ENCODE measurements at regions not wholly inside any gene's neighbourhood (a gene's known extent, or its start where the extent isn't known, plus 50 kb on each side); places are given as distances from the start of the nearest gene placed in this dataset.
"Not testable (repeated sequence)": the region's sequence is repeated elsewhere in the genome, so short reads cannot be mapped to it uniquely, and the experiment has no call there.

DNA sequence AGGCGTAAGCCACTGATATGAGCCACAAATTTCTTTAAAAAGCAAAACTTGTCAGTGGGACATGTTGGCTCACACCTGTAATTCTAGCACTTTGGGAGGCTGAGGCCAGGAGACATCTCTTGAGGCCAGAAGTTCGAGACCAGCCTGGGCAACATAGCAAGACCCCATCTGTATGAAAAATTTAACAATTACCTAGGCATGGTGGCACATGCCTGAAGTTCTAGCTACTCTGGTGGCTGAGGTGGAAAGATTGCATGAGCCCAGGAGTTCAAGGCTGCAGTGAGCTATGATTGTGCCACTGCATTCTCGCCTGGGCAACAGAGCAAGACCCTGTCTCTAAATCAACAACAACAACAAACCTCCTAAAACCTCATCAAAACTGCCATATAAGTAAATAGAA lies 147.6 kb upstream of the BARHL2 start:
- DNase-seq (ENCODE audit: low read depth): no peak

- DNase-seq (ENCODE audit: low read depth): peak; percentile 3
Observed at GRCh38 chr1:90862782-90863181, 145.7 kb upstream of the BARHL2 start.

- not testable (repeated sequence) for DNase-seq (ENCODE audit: low read depth)
Observed at GRCh38 chr1:90861421-90861820, 144.3 kb upstream of the BARHL2 start.

DNA sequence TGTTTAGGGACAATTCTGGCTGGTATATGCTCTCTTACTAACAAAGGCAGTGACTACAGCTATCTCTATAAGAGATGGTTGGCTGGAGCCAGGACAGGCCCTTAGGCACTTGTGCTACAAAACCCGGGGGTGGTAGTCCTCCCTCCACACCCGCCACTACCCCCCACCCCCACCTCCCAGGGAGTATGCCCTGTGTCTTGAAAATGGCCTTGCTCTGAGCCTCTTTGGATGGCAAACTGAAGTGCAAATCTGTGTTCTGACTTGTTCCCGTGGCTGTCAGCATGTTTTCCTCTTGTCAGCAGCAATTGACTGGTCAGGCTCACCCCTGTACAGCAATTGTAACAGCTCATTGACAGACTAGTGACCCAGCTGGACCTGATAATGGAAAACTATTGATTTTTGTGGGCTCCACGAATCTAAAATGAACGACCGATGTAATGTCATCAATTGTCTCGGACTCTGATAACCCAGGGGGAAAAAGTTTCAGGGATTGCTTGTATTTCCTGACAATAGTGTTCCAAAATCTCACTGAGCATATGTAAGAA lies 139.4 kb upstream of the BARHL2 start:
- DNase-seq (ENCODE audit: low read depth): no peak

DNA sequence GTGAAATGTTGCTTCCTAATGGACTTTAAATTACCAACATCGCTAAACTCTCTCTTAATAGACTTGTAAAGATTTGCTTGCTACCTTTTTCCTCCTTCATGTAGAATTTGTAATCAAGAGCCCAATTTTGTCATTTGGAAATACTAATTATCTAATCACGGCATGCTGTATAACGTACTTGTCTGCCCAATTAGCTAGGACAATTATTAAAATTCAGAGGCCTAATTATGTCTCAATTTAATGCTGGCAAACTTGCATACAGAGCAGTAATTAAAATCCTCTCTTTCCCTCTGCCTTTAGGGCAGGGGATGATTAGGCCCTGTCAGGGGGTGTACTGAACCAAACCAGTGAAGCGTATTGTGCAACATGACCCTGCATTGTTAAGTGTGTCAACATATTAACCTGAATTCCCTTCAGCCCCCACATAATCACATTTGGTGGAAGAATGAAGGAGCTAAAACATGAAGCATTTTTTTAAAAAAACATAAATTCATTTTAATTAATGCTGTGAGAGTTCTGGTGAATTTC lies 137.4 kb upstream of the BARHL2 start:
- no peak for DNase-seq (ENCODE audit: low read depth)

DNA sequence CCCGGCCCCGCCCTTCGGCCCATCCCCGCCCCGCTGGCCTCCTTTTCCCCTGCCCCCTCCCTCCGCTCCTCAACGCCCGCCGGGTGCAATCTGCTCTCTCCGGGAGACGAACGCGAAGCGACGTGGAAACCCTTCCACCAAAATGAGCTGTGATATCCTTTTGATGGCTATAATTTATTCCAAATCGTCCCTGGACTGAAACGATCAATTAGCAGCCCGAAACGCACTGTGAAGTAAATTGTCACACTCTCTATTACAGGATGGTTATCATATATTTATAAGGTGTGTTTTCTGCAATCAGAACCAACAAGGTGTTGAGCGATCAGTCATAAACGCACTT lies 134.6 kb upstream of the BARHL2 start:
- DNase-seq (ENCODE audit: low read depth): no peak

GRCh38 chr1:90850898-90851710 lies 134.0 kb upstream of the BARHL2 start:
- peak; percentile 71 for DNase-seq (ENCODE audit: low read depth)

DNA sequence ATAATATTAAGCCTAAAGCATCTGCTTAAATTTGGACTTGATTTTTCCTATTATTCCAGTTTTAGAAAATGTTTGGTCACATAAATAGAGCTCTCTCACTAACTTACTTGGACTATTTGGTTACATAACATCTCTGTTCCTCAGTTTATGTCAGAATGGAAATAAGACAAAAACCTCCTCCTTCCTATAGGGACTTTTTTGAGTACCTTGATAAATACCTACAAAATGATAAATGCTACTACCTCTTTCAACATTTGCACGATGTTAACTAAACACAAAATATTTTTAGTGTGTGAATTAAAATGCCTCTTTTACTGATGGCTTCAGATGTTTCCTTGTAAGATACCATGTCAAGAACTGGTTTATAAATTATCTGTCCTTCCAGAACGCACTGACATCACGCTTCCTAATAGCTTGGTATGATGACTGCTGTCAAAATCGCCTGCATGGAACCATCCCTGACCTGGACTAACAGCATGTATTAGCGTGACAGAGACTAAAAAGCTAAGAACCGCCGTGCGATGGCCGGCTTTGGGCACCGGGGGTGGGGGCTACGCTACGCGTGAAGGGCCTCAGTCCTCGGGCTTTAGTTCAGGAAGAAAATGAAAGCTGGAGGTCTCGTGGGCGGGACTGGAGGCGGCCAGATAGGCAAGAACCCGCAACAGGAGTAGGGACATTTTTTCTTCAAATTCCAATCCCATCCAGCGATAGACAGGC lies 133.2 kb upstream of the BARHL2 start:
- DNase-seq (ENCODE audit: low read depth): peak; percentile 30

DNA sequence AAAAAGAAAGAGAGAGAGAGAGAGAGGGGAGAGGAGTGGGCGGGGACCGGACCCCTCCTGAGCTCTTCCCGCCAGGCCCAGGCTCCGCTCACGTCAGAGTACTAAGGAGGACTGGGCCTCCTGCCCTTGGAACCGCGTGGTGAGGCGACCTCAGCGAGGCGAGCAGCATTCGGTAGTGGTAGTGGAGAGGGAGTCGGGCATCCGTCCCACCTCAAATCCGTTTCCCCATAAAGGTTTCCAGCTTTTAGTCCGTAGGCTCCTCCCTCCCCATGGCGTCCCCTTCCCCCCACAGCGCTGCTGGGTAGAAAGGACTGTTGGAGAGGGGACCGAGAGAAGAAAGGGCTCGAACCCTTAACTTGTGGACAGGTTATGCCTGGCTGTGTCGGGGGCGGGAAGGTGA lies 124.4 kb upstream of the BARHL2 start:
- DNase-seq (ENCODE audit: low read depth): no peak

DNA sequence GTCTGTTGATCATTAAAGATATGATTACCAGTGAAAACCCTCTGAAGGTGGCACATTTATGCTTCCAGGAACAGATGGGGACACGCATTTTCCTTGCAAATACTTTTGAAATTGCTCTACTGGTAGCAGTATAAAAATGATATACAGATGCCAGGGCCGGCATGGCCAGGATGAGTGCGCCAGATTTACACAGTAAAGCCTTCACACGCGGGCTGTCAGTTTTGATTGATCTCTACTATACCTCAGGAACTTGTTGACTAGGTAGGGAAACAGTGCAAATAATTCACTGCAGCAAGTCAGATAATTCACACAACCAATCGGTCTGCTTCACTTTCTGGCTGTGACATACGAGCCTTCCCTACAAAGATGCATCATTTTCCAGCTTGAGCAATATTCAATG lies 123.2 kb upstream of the BARHL2 start:
- DNase-seq (ENCODE audit: low read depth): no peak

DNA sequence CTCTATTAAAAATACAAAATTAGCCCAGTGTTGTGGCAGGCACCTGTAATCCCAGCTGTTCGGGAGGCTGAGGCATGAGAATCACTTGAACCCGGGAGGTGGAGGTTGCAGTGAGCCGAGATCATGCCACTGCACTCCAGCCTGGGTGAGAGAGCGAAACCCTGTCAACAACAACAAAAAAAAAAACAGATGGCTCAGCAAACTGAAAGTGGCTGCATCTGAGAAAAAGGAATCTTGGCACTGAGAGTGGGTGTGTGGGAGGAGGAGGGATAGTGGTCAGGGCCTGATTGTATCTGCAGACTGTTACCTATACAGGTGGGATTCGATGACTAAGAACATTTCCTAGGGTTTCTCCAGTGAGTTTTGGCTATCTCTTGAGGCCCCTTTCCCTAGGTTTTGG lies 122.2 kb upstream of the BARHL2 start:
- no peak for DNase-seq (ENCODE audit: low read depth)

- DNase-seq (ENCODE audit: low read depth): no peak
Observed at GRCh38 chr1:90838720-90839119, 121.6 kb upstream of the BARHL2 start.

GRCh38 chr1:90837420-90837819 lies 120.3 kb upstream of the BARHL2 start:
- DNase-seq (ENCODE audit: low read depth): no peak

GRCh38 chr1:90836345-90836679 lies 119.2 kb upstream of the BARHL2 start:
- DNase-seq (ENCODE audit: low read depth): no peak

DNA sequence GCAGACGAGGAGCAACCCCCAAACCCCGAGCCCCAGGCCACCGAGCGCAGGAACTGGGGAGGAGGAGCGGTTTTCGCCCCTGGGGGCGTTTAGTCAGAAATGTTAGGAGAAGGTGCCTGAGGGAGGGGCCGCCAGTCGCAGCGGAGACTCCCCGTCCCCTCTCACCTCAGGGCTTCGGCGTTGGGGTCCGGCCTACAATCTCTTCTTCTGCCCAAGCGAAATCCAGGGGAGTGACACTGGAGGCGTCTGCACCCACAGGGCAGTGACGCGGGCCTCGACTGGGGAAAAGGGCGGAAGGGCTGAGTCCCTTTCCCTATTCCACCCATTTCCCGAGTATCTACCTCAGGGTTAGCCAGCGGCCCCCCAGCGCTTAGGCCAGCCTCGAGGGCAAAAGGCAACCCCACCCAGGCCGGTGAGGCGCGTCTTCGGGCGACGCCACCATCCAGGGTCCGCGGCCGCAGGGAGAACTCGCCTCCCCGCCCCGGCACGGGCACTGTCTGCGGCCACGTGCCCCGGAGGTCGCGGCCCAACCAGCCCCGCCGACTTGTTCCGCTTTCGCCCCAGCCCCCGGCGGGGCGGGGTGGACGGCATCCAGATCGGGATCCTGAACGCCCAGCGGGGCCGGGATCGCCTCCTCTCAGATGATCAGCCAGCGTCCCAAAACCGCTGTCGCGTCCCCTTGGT lies 118.7 kb upstream of the BARHL2 start:
- DNase-seq (ENCODE audit: low read depth): no peak

DNA sequence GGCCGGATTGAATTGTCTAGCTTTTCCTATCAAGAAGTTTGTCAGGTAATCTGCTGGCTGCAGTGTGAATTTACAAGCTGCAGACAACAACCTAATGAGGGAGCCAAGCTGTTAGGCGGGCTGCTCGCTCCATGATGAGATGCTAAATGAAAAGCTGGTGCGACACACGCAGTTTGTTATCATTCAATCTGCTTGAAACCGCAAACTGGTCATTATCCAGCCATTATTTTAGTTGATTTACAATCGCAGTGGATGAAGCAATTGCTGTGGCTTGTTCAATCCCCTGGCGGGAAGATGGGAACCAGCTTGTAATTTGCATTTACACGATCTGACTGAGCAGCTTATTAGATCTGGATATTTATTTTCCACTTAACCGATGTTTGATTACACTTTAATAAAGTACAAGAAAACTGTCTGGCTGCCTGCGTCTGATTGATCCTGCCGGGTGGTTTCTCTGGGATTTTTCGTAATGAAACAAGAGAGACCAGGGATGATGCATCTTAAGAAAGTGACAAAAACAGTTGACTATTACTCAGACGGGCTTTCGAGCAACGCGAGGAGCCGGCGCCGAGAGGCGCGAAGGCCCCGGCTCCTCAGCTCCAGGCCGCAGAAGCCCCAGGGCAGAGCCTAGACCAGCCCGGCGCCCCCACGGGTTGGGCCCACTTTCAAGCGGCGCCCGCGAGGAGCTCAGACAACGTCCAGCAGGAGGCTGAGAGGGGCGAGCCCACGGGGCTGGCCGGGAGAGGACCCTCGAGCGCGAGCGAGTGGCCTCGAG lies 118.0 kb upstream of the BARHL2 start:
- no peak for DNase-seq (ENCODE audit: low read depth)

GRCh38 chr1:90834354-90834885 lies 117.3 kb upstream of the BARHL2 start:
- no peak for DNase-seq (ENCODE audit: low read depth)

GRCh38 chr1:90833466-90834110 lies 116.5 kb upstream of the BARHL2 start:
- no peak for DNase-seq (ENCODE audit: low read depth)

GRCh38 chr1:90831910-90832309 lies 114.8 kb upstream of the BARHL2 start:
- DNase-seq (ENCODE audit: low read depth): no peak

- no peak for DNase-seq (ENCODE audit: low read depth)
Observed at GRCh38 chr1:90826834-90827233, 109.7 kb upstream of the BARHL2 start.

- no peak for DNase-seq (ENCODE audit: low read depth)
Observed at GRCh38 chr1:90826024-90826423, 108.9 kb upstream of the BARHL2 start.

All from LHCN-M2 (cell line).